ENCODE measurements at regions not wholly inside any gene's neighbourhood (a gene's known extent, or its start where the extent isn't known, plus 50 kb on each side); places are given as distances from the start of the nearest gene placed in this dataset.

DNA sequence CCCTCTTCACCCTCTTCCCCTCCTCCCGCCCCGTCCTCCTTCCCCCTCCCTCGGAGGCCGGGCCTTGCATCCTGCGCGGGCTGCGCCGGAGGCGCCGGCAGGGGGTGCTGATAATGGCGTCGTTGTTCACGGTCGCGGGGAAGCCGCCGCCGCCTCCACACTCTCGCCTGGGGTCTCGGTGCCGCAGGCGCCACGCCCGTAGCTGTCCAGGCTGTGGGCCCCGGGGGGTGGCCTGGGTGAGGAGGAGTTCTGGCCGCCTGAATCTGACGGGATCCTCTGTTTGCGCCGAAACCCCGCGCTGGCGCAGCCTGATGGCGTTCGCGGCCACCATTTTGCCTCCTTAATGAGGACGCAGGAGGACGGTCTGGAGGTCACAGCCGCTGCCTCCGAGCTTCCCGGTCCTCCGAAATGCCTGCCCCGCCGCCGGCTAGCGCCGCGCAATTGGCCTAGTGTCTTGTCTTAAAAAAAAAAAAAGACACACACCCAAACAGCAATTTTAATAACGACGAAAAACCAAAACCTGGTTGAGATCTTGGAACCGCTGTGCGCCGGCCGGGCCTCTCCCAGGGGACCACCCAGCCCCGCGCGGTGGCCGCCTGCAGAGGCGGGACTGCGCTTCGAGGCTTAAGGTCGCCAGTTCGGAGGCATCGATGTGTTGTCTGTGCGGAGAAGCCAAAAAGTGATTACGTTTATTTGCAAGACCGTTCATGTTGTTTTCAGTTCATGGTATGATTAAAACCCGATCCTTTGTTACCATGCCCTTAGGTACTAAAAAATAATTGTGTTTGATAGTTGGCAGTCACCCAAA, 106.6 kb upstream of the HNRNPU start:
- no peak; the same call in 1 of the 2 replicates for TF ChIP-seq TP53 (CRISPR knock-in tag; IDR thresholded peaks at IDR 0.05)
- TF ChIP-seq JUN (CRISPR knock-in tag; IDR thresholded peaks at IDR 0.05) = no peak
- TF ChIP-seq NR1H2 (CRISPR knock-in tag; IDR thresholded peaks at IDR 0.05) = no peak
- TF ChIP-seq, protein P1, sequence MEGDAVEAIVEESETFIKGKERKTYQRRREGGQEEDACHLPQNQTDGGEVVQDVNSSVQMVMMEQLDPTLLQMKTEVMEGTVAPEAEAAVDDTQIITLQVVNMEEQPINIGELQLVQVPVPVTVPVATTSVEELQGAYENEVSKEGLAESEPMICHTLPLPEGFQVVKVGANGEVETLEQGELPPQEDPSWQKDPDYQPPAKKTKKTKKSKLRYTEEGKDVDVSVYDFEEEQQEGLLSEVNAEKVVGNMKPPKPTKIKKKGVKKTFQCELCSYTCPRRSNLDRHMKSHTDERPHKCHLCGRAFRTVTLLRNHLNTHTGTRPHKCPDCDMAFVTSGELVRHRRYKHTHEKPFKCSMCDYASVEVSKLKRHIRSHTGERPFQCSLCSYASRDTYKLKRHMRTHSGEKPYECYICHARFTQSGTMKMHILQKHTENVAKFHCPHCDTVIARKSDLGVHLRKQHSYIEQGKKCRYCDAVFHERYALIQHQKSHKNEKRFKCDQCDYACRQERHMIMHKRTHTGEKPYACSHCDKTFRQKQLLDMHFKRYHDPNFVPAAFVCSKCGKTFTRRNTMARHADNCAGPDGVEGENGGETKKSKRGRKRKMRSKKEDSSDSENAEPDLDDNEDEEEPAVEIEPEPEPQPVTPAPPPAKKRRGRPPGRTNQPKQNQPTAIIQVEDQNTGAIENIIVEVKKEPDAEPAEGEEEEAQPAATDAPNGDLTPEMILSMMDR (IDR thresholded peaks at IDR 0.05) = 0 out of 2 replicates have a peak, but pooled peaks have one; percentile 21
- TF ChIP-seq, protein P2, sequence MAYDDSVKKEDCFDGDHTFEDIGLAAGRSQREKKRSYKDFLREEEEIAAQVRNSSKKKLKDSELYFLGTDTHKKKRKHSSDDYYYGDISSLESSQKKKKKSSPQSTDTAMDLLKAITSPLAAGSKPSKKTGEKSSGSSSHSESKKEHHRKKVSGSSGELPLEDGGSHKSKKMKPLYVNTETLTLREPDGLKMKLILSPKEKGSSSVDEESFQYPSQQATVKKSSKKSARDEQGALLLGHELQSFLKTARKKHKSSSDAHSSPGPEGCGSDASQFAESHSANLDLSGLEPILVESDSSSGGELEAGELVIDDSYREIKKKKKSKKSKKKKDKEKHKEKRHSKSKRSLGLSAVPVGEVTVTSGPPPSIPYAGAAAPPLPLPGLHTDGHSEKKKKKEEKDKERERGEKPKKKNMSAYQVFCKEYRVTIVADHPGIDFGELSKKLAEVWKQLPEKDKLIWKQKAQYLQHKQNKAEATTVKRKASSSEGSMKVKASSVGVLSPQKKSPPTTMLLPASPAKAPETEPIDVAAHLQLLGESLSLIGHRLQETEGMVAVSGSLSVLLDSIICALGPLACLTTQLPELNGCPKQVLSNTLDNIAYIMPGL (CRISPR knock-in tag; IDR thresholded peaks at IDR 0.05) = peak; percentile 98
- TF ChIP-seq, protein P3, sequence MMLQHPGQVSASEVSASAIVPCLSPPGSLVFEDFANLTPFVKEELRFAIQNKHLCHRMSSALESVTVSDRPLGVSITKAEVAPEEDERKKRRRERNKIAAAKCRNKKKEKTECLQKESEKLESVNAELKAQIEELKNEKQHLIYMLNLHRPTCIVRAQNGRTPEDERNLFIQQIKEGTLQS (CRISPR knock-in tag; conservative IDR thresholded peaks at IDR 0.05) = no peak
- TF ChIP-seq ATF1 (CRISPR knock-in tag; IDR thresholded peaks at IDR 0.05) = no peak; the same call in 1 of the 2 replicates
- 0 out of 2 replicates have a peak, but pooled peaks have one; percentile 47 for TF ChIP-seq SP1 (CRISPR knock-in tag; conservative IDR thresholded peaks at IDR 0.05)
- TF ChIP-seq, protein P4, sequence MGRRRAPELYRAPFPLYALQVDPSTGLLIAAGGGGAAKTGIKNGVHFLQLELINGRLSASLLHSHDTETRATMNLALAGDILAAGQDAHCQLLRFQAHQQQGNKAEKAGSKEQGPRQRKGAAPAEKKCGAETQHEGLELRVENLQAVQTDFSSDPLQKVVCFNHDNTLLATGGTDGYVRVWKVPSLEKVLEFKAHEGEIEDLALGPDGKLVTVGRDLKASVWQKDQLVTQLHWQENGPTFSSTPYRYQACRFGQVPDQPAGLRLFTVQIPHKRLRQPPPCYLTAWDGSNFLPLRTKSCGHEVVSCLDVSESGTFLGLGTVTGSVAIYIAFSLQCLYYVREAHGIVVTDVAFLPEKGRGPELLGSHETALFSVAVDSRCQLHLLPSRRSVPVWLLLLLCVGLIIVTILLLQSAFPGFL (CRISPR knock-in tag; IDR thresholded peaks at IDR 0.05; ENCODE audit: borderline replicate concordance) = peak; percentile 26; the same call in 1 of the 2 replicates
- TF ChIP-seq, protein P5, sequence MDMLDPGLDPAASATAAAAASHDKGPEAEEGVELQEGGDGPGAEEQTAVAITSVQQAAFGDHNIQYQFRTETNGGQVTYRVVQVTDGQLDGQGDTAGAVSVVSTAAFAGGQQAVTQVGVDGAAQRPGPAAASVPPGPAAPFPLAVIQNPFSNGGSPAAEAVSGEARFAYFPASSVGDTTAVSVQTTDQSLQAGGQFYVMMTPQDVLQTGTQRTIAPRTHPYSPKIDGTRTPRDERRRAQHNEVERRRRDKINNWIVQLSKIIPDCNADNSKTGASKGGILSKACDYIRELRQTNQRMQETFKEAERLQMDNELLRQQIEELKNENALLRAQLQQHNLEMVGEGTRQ (CRISPR knock-in tag; IDR thresholded peaks at IDR 0.05) = no peak
- TF ChIP-seq ZNF121 (CRISPR knock-in tag; IDR thresholded peaks at IDR 0.05) = no peak
- TF ChIP-seq, protein P6, sequence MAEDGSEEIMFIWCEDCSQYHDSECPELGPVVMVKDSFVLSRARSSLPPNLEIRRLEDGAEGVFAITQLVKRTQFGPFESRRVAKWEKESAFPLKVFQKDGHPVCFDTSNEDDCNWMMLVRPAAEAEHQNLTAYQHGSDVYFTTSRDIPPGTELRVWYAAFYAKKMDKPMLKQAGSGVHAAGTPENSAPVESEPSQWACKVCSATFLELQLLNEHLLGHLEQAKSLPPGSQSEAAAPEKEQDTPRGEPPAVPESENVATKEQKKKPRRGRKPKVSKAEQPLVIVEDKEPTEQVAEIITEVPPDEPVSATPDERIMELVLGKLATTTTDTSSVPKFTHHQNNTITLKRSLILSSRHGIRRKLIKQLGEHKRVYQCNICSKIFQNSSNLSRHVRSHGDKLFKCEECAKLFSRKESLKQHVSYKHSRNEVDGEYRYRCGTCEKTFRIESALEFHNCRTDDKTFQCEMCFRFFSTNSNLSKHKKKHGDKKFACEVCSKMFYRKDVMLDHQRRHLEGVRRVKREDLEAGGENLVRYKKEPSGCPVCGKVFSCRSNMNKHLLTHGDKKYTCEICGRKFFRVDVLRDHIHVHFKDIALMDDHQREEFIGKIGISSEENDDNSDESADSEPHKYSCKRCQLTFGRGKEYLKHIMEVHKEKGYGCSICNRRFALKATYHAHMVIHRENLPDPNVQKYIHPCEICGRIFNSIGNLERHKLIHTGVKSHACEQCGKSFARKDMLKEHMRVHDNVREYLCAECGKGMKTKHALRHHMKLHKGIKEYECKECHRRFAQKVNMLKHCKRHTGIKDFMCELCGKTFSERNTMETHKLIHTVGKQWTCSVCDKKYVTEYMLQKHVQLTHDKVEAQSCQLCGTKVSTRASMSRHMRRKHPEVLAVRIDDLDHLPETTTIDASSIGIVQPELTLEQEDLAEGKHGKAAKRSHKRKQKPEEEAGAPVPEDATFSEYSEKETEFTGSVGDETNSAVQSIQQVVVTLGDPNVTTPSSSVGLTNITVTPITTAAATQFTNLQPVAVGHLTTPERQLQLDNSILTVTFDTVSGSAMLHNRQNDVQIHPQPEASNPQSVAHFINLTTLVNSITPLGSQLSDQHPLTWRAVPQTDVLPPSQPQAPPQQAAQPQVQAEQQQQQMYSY (CRISPR knock-in tag; IDR thresholded peaks at IDR 0.05) = no peak
- no peak for TF ChIP-seq MYBL2 (CRISPR knock-in tag; IDR thresholded peaks at IDR 0.05)
